H1 (cell line): ENCODE measurements at regions not wholly inside any gene's neighbourhood (a gene's known extent, or its start where the extent isn't known, plus 50 kb on each side); places are given as distances from the start of the nearest gene placed in this dataset.

Experiments
- CTCF ChIA-PET: fragments of 300-600 bp; sonication (Branson Sonifier 250); formaldehyde crosslinking; loops from one replicate; lab custom pipeline; 2021; ENCODE audit not compliant: partially characterized antibody; lab: Charles Lee
- POLR2A ChIA-PET: fragments of 300-600 bp; sonication (Branson Sonifier 250); formaldehyde crosslinking; loops from one replicate; lab custom pipeline; 2021; ENCODE audit warnings: inconsistent platforms; ENCODE audit not compliant: partially characterized antibody; lab: Charles Lee
- DNase-seq, 2 experiments: peaks; one replicate each; pipeline versions ENCODE4 v3.0.0 to v3.0.0-alpha.2; 2010 to 2022; ENCODE audit warnings: low spot score in 2 of 2, low read depth in 1 of 2, mixed read lengths in 1 of 2
- FAIRE-seq: peaks from 2 replicates; lab custom pipeline; 2011; peaks lifted over from hg19 to GRCh38; lab: Jason Lieb, UNC
- H2AFZ ChIP-seq: 2 replicates; pipeline ENCODE4 v1.8.1; 2012; ENCODE audit warnings: low read length, inconsistent platforms
- H2AK5ac ChIP-seq: 2 replicates; pipeline ENCODE4 v1.6.1; 2013; ENCODE audit warnings: low read depth, low read length
- H2BK120ac ChIP-seq: replicated peaks from 2 replicates; pipeline ENCODE3; 2013; ENCODE audit warnings: low read depth, low read length, inconsistent platforms
- H2BK12ac ChIP-seq: 2 replicates; pipeline ENCODE4 v1.6.1; 2013; ENCODE audit warnings: low read depth, low read length
- H2BK15ac ChIP-seq: 2 replicates; pipeline ENCODE4 v1.6.1; 2013; ENCODE audit warnings: low read length
- H2BK20ac ChIP-seq: 2 replicates; pipeline ENCODE4 v1.6.1; 2013; ENCODE audit warnings: low read length
- H2BK5ac ChIP-seq: 2 replicates; pipeline ENCODE4 v1.6.1; 2013; ENCODE audit warnings: low read depth, low read length
- H3K14ac ChIP-seq: 2 replicates; pipeline ENCODE4 v1.6.1; 2013; ENCODE audit warnings: inconsistent platforms; ENCODE audit not compliant: insufficient read length
- H3K18ac ChIP-seq: 2 replicates; pipeline ENCODE4 v1.6.1; 2013; ENCODE audit warnings: low read length; ENCODE audit errors: extremely low read depth
- H3K23ac ChIP-seq: 2 replicates; pipeline ENCODE4 v1.6.1; 2013; ENCODE audit warnings: inconsistent platforms; ENCODE audit not compliant: insufficient read length
- H3K23me2 ChIP-seq: 2 replicates; pipeline ENCODE4 v1.6.1; 2013; ENCODE audit warnings: low read depth, low read length
- H3K27ac ChIP-seq: 2 replicates; pipeline ENCODE4 v1.6.1; 2011; ENCODE audit warnings: low read depth, low read length, inconsistent platforms
- H3K27me3 ChIP-seq, 4 experiments: replicated peaks in 1 of 4; 1 replicate in 1 of 4; 2 replicates in 3 of 4; pipeline versions ENCODE4 v1.6.1 to v1.8.1; 2011 to 2013; ENCODE audit warnings: low read length in 3 of 4, mild to moderate bottlenecking in 3 of 4, inconsistent platforms in 2 of 4, mixed read lengths in 2 of 4, moderate library complexity in 1 of 4; ENCODE audit not compliant: control insufficient read depth in 3 of 4, insufficient read depth in 3 of 4; ENCODE audit errors: extremely low read depth in 1 of 4
- H3K36me3 ChIP-seq, 4 experiments: 2 replicates each; pipeline versions ENCODE4 v1.6.1 to v1.8.1; 2011 to 2013; ENCODE audit warnings: mild to moderate bottlenecking in 4 of 4, low read length in 3 of 4, moderate library complexity in 2 of 4, control low read depth in 1 of 4, inconsistent platforms in 1 of 4; ENCODE audit not compliant: insufficient read depth in 4 of 4, control insufficient read depth in 2 of 4
- H3K4ac ChIP-seq: replicated peaks from 2 replicates; pipeline ENCODE3; 2013; ENCODE audit warnings: low read length, low read depth, mixed read lengths, inconsistent platforms; ENCODE audit not compliant: insufficient read length
- H3K4me1 ChIP-seq, 4 experiments: replicated peaks in 1 of 4; 1 replicate in 1 of 4; 2 replicates in 3 of 4; pipeline versions ENCODE4 v1.6.1 to v1.8.1; 2011 to 2013; ENCODE audit warnings: low read length in 3 of 4, inconsistent platforms in 2 of 4, mixed read lengths in 1 of 4; ENCODE audit not compliant: insufficient read depth in 4 of 4, control insufficient read depth in 3 of 4
- H3K4me2 ChIP-seq, 2 experiments: 2 replicates each; pipeline versions ENCODE4 v1.6.1 to v1.8.1; 2011 to 2013; ENCODE audit warnings: low read depth in 2 of 2, low read length in 2 of 2, control low read depth in 1 of 2, inconsistent platforms in 1 of 2, mild to moderate bottlenecking in 1 of 2; ENCODE audit not compliant: insufficient read depth in 1 of 2
- H3K4me3 ChIP-seq, 4 experiments: fragments of 200-600, 300-600 bp in 1 of 4; sonication (generic), shearing (Covaris generic), sonication (Bioruptor Twin) in 1 of 4; 2 replicates each; pipeline versions ENCODE4 v1.5.1 to v1.8.1; 2011 to 2016; ENCODE audit warnings: low read length in 4 of 4, low read depth in 3 of 4, control low read depth in 2 of 4, inconsistent platforms in 2 of 4, mild to moderate bottlenecking in 2 of 4, mixed read lengths in 1 of 4, moderate library complexity in 1 of 4; ENCODE audit not compliant: insufficient read depth in 2 of 4; ENCODE audit errors: extremely low read depth in 1 of 4
- H3K56ac ChIP-seq: replicated peaks from 2 replicates; pipeline ENCODE3; 2013; ENCODE audit warnings: low read depth, mild to moderate bottlenecking, mixed read lengths, low read length, inconsistent platforms; ENCODE audit not compliant: insufficient read length
- H3K79me1 ChIP-seq: 2 replicates; pipeline ENCODE4 v1.6.1; 2013; ENCODE audit warnings: low read depth, low read length, control low read depth
- H3K79me2 ChIP-seq, 2 experiments: 2 replicates each; pipeline versions ENCODE4 v1.6.1 to v1.8.1; 2012 to 2013; ENCODE audit warnings: low read length in 2 of 2, mild to moderate bottlenecking in 2 of 2, inconsistent platforms in 1 of 2; ENCODE audit not compliant: insufficient read depth in 2 of 2, control insufficient read depth in 1 of 2
- H3K9ac ChIP-seq, 4 experiments: replicated peaks in 1 of 4; 1 replicate in 1 of 4; 2 replicates in 3 of 4; pipeline versions ENCODE4 v1.6.1 to v1.8.1; 2011 to 2013; ENCODE audit warnings: low read depth in 3 of 4, low read length in 3 of 4, control low read depth in 2 of 4, mild to moderate bottlenecking in 2 of 4, moderate library complexity in 2 of 4, inconsistent platforms in 1 of 4; ENCODE audit errors: extremely low read depth in 1 of 4
- H3K9me3 ChIP-seq, 2 experiments: 2 replicates each; pipeline versions ENCODE4 v1.6.1 to v1.8.1; 2012 to 2013; ENCODE audit warnings: mild to moderate bottlenecking in 2 of 2, moderate library complexity in 2 of 2, control low read depth in 1 of 2, inconsistent platforms in 1 of 2, low read depth in 1 of 2, low read length in 1 of 2, mixed read lengths in 1 of 2; ENCODE audit not compliant: insufficient read depth in 2 of 2
- H4K20me1 ChIP-seq, 2 experiments: replicated peaks in 1 of 2; 2 replicates each; pipeline versions ENCODE3 to v1.8.1; 2011 to 2013; ENCODE audit warnings: inconsistent platforms in 2 of 2, low read length in 2 of 2, mild to moderate bottlenecking in 1 of 2; ENCODE audit not compliant: insufficient read depth in 2 of 2, control insufficient read depth in 1 of 2
- H4K5ac ChIP-seq: 2 replicates; pipeline ENCODE4 v1.6.1; 2013; ENCODE audit warnings: low read length, low read depth, mixed read lengths, inconsistent platforms; ENCODE audit not compliant: insufficient read length
- H4K8ac ChIP-seq: 2 replicates; pipeline ENCODE4 v1.8.0; 2013; ENCODE audit warnings: mild to moderate bottlenecking, moderate library complexity, low read length, inconsistent platforms; ENCODE audit not compliant: insufficient read depth; ENCODE audit errors: extremely low read depth
- H4K91ac ChIP-seq: replicated peaks from 2 replicates; pipeline ENCODE3; 2013; ENCODE audit warnings: low read length, mixed read lengths, inconsistent platforms; ENCODE audit not compliant: insufficient read length
- SIRT6 ChIP-seq: IDR thresholded peaks from one replicate; pipeline ENCODE4 v1.7.1; 2012; ENCODE audit warnings: low read length, inconsistent platforms
- WGBS, 2 experiments: shearing (Covaris generic) in 1 of 2; methylation state at CpG; one replicate each; pipeline versions ENCODE4 v1.1.6 to v1.1.7; 2013 to 2015; ENCODE audit warnings: low lambda C conversion rate in 2 of 2, mixed read lengths in 2 of 2, inconsistent platforms in 1 of 2, low coverage in 1 of 2, missing lambda C conversion rate in 1 of 2; ENCODE audit not compliant: insufficient replicate concordance in 2 of 2, insufficient coverage in 1 of 2, insufficient read length in 1 of 2; ENCODE audit errors: extremely low coverage in 1 of 2, missing lambda C conversion rate in 1 of 2; 5-methylcytosine and 5-hydroxymethylcytosine counted together

DNA sequence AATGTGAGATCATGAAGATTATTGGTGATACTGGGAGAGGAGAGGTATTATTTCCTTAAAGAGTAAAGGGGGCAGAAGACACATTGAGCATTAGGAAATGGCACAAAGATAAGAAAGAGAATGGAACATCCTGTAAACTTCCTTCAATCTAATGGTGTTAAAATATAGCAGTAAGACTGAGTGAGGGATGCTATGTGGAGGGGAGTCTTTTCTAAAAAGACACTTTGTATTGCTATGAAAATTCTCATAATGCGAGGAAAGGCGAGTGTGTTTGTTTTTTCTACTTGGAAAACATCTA lies 405.2 kb downstream of the ARL4A start:
- Histone ChIP-seq H3K9me3 (no peaks in the 10 kb centered on the region), H4K5ac (no peak overlapping the region), H3K18ac (no peak overlapping the region), H4K8ac (no peak overlapping the region), H2BK20ac (no peak overlapping the region), H2BK12ac (no peak overlapping the region), H3K27me3 (no peaks in the 10 kb centered on the region), H3K4ac (no peak overlapping the region), H3K56ac (no peak overlapping the region), H3K14ac (no peak overlapping the region), H4K20me1 (no peaks in the 10 kb centered on the region), H3K4me3 (no peak overlapping the region), H2BK15ac (no peak overlapping the region), H3K27ac (no peak overlapping the region), H4K91ac (no peak overlapping the region), H3K23me2 (no peaks in the 10 kb centered on the region), H2BK5ac (no peak overlapping the region), H3K36me3 (no peaks in the 10 kb centered on the region), H2BK120ac (no peak overlapping the region), H3K9ac (no peak overlapping the region), H2AFZ (no peak overlapping the region), H3K4me2 (no peak overlapping the region), H3K4me1 (no peaks in the 10 kb centered on the region; a peak in 1 of 7 replicates), H3K23ac (no peak overlapping the region), H3K79me1 (no peaks in the 10 kb centered on the region), H2AK5ac (no peak overlapping the region), H3K79me2 (no peaks in the 10 kb centered on the region)
- TF ChIP-seq SIRT6: no peak
- CTCF ChIA-PET: no interaction called here
- WGBS, 2 experiments: 100% methylated on average over 2 of the region's 2 CpGs; no CpG with 5 or more reads in 1 of the 2 experiments
- FAIRE-seq (no peak), DNase-seq (no peak)
- POLR2A ChIA-PET: no interaction called here
